NT2/D1 (cell line): ENCODE measurements at regions not wholly inside any gene's neighbourhood (a gene's known extent, or its start where the extent isn't known, plus 50 kb on each side); places are given as distances from the start of the nearest gene placed in this dataset.

Experiments
- SUZ12 ChIP-seq: IDR thresholded peaks from 2 replicates; pipeline ENCODE4 v1.6.1; 2011; ENCODE audit not compliant: insufficient read length, insufficient read depth; ENCODE audit errors: extremely low read depth
- ZNF274 ChIP-seq: IDR thresholded peaks from 2 replicates; pipeline ENCODE4 v1.6.1; 2011; ENCODE audit warnings: mild to moderate bottlenecking, low read depth, low read length

- TF ChIP-seq ZNF274, result no peak
- TF ChIP-seq SUZ12, result no peak
These were observed 344.8 kb upstream of the POU5F2 start for GRCh38 chr5:94086194-94086593.
